ENCODE measurements at regions not wholly inside any gene's neighbourhood (a gene's known extent, or its start where the extent isn't known, plus 50 kb on each side); places are given as distances from the start of the nearest gene placed in this dataset.

GRCh38 chr18:57920036-57920435 lies 116.9 kb upstream of the ATP8B1 start:
- no peaks in the 10 kb centered on the region for H3K9me3 ChIP-seq
- no peaks in the 10 kb centered on the region for H3K27me3 ChIP-seq
- WGBS, 2 donors: 50% methylated on average over 1 of the region's 1 CpG
- intact Hi-C loops (cut with DNase I): no loop called here
- no peak overlapping the region for H3K4me3 ChIP-seq
- TF ChIP-seq CTCF (IDR thresholded peaks at IDR 0.05) (no peak), POLR2A (IDR thresholded peaks at IDR 0.05) (no peak)
- H3K36me3 ChIP-seq: no peaks in the 10 kb centered on the region
- no peak overlapping the region for H3K27ac ChIP-seq
- DNase-seq: no peak
- peaks cover 0 to 14% (median 6%) of the 10 kb centered on the region in 3 donors for H3K4me1 ChIP-seq

GRCh38 chr18:57918601-57919000 lies 115.5 kb upstream of the ATP8B1 start:
- intact Hi-C loops (cut with DNase I): no loop called here
- Histone ChIP-seq H3K36me3 (no peaks in the 10 kb centered on the region), H3K4me1 (peaks cover 0 to 14% (median 6%) of the 10 kb centered on the region in 3 donors), H3K4me3 (no peak overlapping the region), H3K27ac (no peak overlapping the region), H3K27me3 (no peaks in the 10 kb centered on the region), H3K9me3 (no peaks in the 10 kb centered on the region)
- WGBS, 2 donors: 64 to 94% methylated on average over 2 to 3 of the region's 3 CpGs
- TF ChIP-seq POLR2A (IDR thresholded peaks at IDR 0.05) (no peak), CTCF (IDR thresholded peaks at IDR 0.05) (no peak)
- DNase-seq: no peak

- peaks cover 0 to 13% (median 6%) of the 10 kb centered on the region in 3 donors for H3K4me1 ChIP-seq
- 75 to 88% methylated on average over 3 of the region's 3 CpGs for WGBS, 2 donors
- intact Hi-C loops (cut with DNase I): no loop called here
- no peak overlapping the region for H3K4me3 ChIP-seq
- no peak overlapping the region for H3K27ac ChIP-seq
- H3K27me3 ChIP-seq: no peaks in the 10 kb centered on the region
- TF ChIP-seq POLR2A (IDR thresholded peaks at IDR 0.05): no peak
- DNase-seq: no peak
- H3K9me3 ChIP-seq: no peaks in the 10 kb centered on the region
- H3K36me3 ChIP-seq: no peaks in the 10 kb centered on the region
These were observed 113.6 kb upstream of the ATP8B1 start for GRCh38 chr18:57916684-57917083.

GRCh38 chr18:57915865-57916582 lies 112.9 kb upstream of the ATP8B1 start:
- WGBS, 2 donors: 46 to 68% methylated on average over 3 to 5 of the region's 5 CpGs
- no peaks in the 10 kb centered on the region for H3K36me3 ChIP-seq
- H3K27ac ChIP-seq: peak overlapping the region in 1 of 4 donors; percentile 16
- no peak for TF ChIP-seq CTCF (IDR thresholded peaks at IDR 0.05)
- DNase-seq: no peak
- no peaks in the 10 kb centered on the region for H3K27me3 ChIP-seq
- peaks cover 0 to 8% (median 6%) of the 10 kb centered on the region in 3 donors for H3K4me1 ChIP-seq
- no peak overlapping the region for H3K4me3 ChIP-seq
- H3K9me3 ChIP-seq: no peaks in the 10 kb centered on the region
- intact Hi-C loops (cut with DNase I): no loop called here

GRCh38 chr18:57915248-57915647 lies 112.1 kb upstream of the ATP8B1 start:
- DNase-seq: no peak
- Histone ChIP-seq H3K4me1 (peaks cover 0 to 10% (median 6%) of the 10 kb centered on the region in 3 donors), H3K27ac (no peak overlapping the region), H3K27me3 (no peaks in the 10 kb centered on the region), H3K4me3 (no peak overlapping the region), H3K9me3 (no peaks in the 10 kb centered on the region), H3K36me3 (no peaks in the 10 kb centered on the region)
- TF ChIP-seq POLR2A (IDR thresholded peaks at IDR 0.05): no peak
- no peak for TF ChIP-seq CTCF (IDR thresholded peaks at IDR 0.05)
- intact Hi-C loops (cut with DNase I): no loop called here
- 30 to 53% methylated on average over 2 of the region's 2 CpGs for WGBS, 2 donors

Measured in esophagus squamous epithelium (tissue), 5 donors.